HCT116 (cell line): ENCODE measurements at regions not wholly inside any gene's neighbourhood (a gene's known extent, or its start where the extent isn't known, plus 50 kb on each side); places are given as distances from the start of the nearest gene placed in this dataset.
"Not testable (repeated sequence)": the region's sequence is repeated elsewhere in the genome, so short reads cannot be mapped to it uniquely, and the experiment has no call there.

Experiments used
- ATAC-seq: fragments of 200-7000 bp; cut with Tn5 transposase; 2 replicates; pipeline ENCODE4 v1.9.1; 2020; ENCODE audit warnings: mild to moderate bottlenecking, moderate library complexity
- BruUV-seq: library from RNA; stranded (reverse); fragments of 400-500 nt; replicated peaks from 2 replicates; lab custom pipeline; 2021; lab: Mats Ljungman, UMichigan
- CTCF ChIA-PET: fragments of 300-600 bp; sonication (Branson Sonifier 250); formaldehyde crosslinking; loops from one replicate; lab custom pipeline; 2021; ENCODE audit warnings: antibody characterized with exemption; lab: Charles Lee
- POLR2A ChIA-PET: fragments of 300-600, 350-600 bp; sonication (Branson Sonifier 250); formaldehyde crosslinking; loops from one replicate; lab custom pipeline; 2021; ENCODE audit warnings: antibody characterized with exemption; lab: Charles Lee
- RAD21 ChIA-PET, 2 experiments: fragments of 300-600 bp; sonication (Branson Sonifier 250); formaldehyde crosslinking; loops; one replicate each; lab custom pipeline; 2023; ENCODE audit warnings: low total read pairs in 2 of 2; ENCODE audit not compliant: uncharacterized antibody in 2 of 2, unreplicated experiment in 2 of 2, low non-redundant PET in 1 of 2; lab: Charles Lee
- DNase-seq: peaks from one replicate; pipeline ENCODE4 v3.0.0-alpha.2; 2010; ENCODE audit warnings: low read depth, low spot score
- H2AFZ ChIP-seq: fragments of 200-600 bp; shearing (Covaris generic), sonication (generic); 2 replicates; pipeline ENCODE4 v1.6.1; 2017; ENCODE audit warnings: low read depth, mixed run types, mixed read lengths, antibody characterized with exemption, low read length; ENCODE audit not compliant: poor library complexity, severe bottlenecking
- H3K27ac ChIP-seq: 2 replicates; pipeline ENCODE4 v1.5.1; 2012; ENCODE audit warnings: low read depth, low read length
- H3K27me3 ChIP-seq: fragments of 200-600 bp; sonication (generic); 2 replicates; pipeline ENCODE4 v1.6.1; 2016; ENCODE audit warnings: mixed run types, low read length, mixed read lengths; ENCODE audit not compliant: insufficient read depth
- H3K36me3 ChIP-seq, 2 experiments: fragments of 200-500 bp in 1 of 2; fragments of 200-600 bp in 1 of 2; sonication (Bioruptor generic) in 1 of 2; sonication (generic) in 1 of 2; 2 replicates each; pipeline versions ENCODE4 v1.5.1 to v1.6.1; 2014 to 2016; ENCODE audit warnings: low read length in 2 of 2, inconsistent platforms in 1 of 2, mixed read lengths in 1 of 2, mixed run types in 1 of 2; ENCODE audit not compliant: insufficient read depth in 2 of 2, control insufficient read depth in 1 of 2
- H3K4me1 ChIP-seq, 2 experiments: fragments of 200-600 bp in 1 of 2; sonication (generic) in 1 of 2; 2 replicates each; pipeline versions ENCODE4 v1.5.1 to v1.6.1; 2012 to 2017; ENCODE audit warnings: low read length in 2 of 2, inconsistent platforms in 1 of 2, mild to moderate bottlenecking in 1 of 2, mixed read lengths in 1 of 2, mixed run types in 1 of 2, moderate library complexity in 1 of 2; ENCODE audit not compliant: insufficient read depth in 2 of 2, control insufficient read depth in 1 of 2
- H3K4me2 ChIP-seq: fragments of 200-600 bp; sonication (generic); 2 replicates; pipeline ENCODE4 v1.6.1; 2017; ENCODE audit warnings: mixed run types, low read length, mixed read lengths
- H3K4me3 ChIP-seq, 2 experiments: fragments of 200-600 bp in 1 of 2; sonication (generic) in 1 of 2; replicated peaks in 1 of 2; 2 replicates each; pipeline ENCODE4 v1.5.1; 2011 to 2016; ENCODE audit warnings: low read length in 2 of 2, control low read depth in 1 of 2, low read depth in 1 of 2, mild to moderate bottlenecking in 1 of 2, mixed read lengths in 1 of 2, mixed run types in 1 of 2
- H3K79me2 ChIP-seq: fragments of 200-600 bp; sonication (generic); 2 replicates; pipeline ENCODE4 v1.6.1; 2017; ENCODE audit warnings: mild to moderate bottlenecking, mixed run types, low read length, moderate library complexity, mixed read lengths; ENCODE audit not compliant: insufficient read depth
- H3K9ac ChIP-seq: fragments of 200-600 bp; sonication (generic); 2 replicates; pipeline ENCODE4 v1.6.1; 2016; ENCODE audit warnings: low read length, mixed read lengths
- H3K9me2 ChIP-seq: fragments of 200-600 bp; sonication (generic), shearing (Covaris generic); 2 replicates; pipeline ENCODE4 v1.6.1; 2017; ENCODE audit warnings: mixed run types, mild to moderate bottlenecking, moderate library complexity; ENCODE audit not compliant: insufficient read depth
- H3K9me3 ChIP-seq, 2 experiments: fragments of 200-500 bp in 1 of 2; fragments of 200-600 bp in 1 of 2; sonication (Bioruptor generic) in 1 of 2; sonication (generic) in 1 of 2; 2 replicates each; pipeline ENCODE4 v1.6.1; 2014 to 2017; ENCODE audit warnings: low read length in 2 of 2, mixed read lengths in 2 of 2, inconsistent platforms in 1 of 2, low read depth in 1 of 2, mild to moderate bottlenecking in 1 of 2, mixed run types in 1 of 2, moderate library complexity in 1 of 2; ENCODE audit not compliant: control insufficient read depth in 1 of 2, insufficient read depth in 1 of 2
- H4K20me1 ChIP-seq: fragments of 200-600 bp; sonication (generic), shearing (Covaris generic); 2 replicates; pipeline ENCODE4 v1.6.1; 2017; ENCODE audit warnings: mixed run types, mild to moderate bottlenecking, moderate library complexity; ENCODE audit not compliant: insufficient read depth
- EZH2 ChIP-seq: fragments of 200-600 bp; sonication (generic); IDR thresholded peaks from 2 replicates; pipeline ENCODE4 v1.6.1; 2017; ENCODE audit warnings: antibody characterized with exemption, mixed run types
- JUND ChIP-seq: IDR thresholded peaks from 2 replicates; pipeline ENCODE4 v1.6.1; 2012
- SIN3A ChIP-seq: IDR thresholded peaks from 2 replicates; pipeline ENCODE4 v1.6.1; 2012; ENCODE audit warnings: low read depth
- ZFX ChIP-seq: fragments of 450-650 bp; IDR thresholded peaks from 2 replicates; pipeline ENCODE4 v1.6.1; 2017
- intact Hi-C: fragments of 100-400 bp; cut with micrococcal nuclease; formaldehyde crosslinking; loops from 2 replicates; pipeline ENCODE4 v1.10.0; 2022
- TF ChIP-seq, protein P1 (sequence below): IDR thresholded peaks from 2 replicates; pipeline ENCODE4 v1.6.1; 2012; ENCODE audit warnings: low read depth

DNA sequence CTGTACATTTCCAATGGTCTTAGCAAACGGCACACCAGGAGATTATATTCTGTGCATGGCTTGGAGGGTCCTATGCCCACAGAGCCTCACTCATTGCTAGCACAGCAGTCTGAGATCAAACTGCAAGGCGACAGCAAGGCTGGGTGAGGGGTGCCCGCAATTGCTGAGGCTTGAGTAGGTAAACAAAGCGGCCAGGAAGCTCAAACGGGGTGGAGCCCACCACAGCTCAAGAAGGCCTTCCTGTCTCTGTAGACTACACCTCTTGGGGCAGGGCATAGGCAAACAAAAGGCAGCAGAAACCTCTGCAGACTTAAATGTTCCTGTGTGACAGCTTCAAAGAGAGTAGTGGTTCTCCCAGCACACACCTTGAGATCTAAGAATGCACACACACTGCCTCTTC lies 91.3 kb downstream of the OR4A5 start:
- H3K9me3 ChIP-seq: peaks cover 16 to 19% of the 10 kb centered on the region in 2 experiments; a peak in 2 of 4 replicates
- H3K27ac ChIP-seq, H4K20me1 ChIP-seq, H3K9me2 ChIP-seq, H3K36me3 ChIP-seq, H3K4me3 ChIP-seq, RAD21 ChIA-PET, H3K4me2 ChIP-seq, DNase-seq, H3K27me3 ChIP-seq, BruUV-seq, H3K4me1 ChIP-seq, H3K9ac ChIP-seq, POLR2A ChIA-PET, H2AFZ ChIP-seq, H3K79me2 ChIP-seq, CTCF ChIA-PET, ATAC-seq, intact Hi-C loops: not testable (repeated sequence)

DNA sequence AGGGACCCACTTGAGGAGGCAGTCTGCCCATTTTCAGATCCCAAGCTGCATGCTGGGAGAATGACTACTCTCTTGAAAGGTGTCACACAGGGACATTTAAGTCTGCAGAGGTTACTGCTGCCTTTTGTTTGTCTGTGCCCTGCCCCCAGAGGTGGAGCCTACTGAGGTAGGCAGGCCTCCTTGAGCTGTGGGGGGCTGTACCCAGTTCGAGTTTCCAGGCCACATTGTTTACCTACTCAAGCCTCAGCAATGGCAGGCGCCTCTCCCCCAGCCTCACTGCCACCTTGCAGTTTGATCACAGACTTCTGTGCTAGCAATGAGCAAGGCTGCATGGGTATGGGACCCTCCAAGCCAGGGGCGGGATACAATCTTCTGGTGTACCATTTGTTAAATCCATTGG lies 126.0 kb downstream of the OR4A5 start:
- ChIA-PET RAD21 (no interaction called here), CTCF (no interaction called here)
- no peaks in the 10 kb centered on the region for H3K79me2 ChIP-seq
- DNase-seq: no peak
- no peak overlapping the region for H3K4me2 ChIP-seq
- no peak for ATAC-seq
- TF ChIP-seq ZFX: no peak
- TF ChIP-seq SIN3A: no peak
- TF ChIP-seq, protein P1, sequence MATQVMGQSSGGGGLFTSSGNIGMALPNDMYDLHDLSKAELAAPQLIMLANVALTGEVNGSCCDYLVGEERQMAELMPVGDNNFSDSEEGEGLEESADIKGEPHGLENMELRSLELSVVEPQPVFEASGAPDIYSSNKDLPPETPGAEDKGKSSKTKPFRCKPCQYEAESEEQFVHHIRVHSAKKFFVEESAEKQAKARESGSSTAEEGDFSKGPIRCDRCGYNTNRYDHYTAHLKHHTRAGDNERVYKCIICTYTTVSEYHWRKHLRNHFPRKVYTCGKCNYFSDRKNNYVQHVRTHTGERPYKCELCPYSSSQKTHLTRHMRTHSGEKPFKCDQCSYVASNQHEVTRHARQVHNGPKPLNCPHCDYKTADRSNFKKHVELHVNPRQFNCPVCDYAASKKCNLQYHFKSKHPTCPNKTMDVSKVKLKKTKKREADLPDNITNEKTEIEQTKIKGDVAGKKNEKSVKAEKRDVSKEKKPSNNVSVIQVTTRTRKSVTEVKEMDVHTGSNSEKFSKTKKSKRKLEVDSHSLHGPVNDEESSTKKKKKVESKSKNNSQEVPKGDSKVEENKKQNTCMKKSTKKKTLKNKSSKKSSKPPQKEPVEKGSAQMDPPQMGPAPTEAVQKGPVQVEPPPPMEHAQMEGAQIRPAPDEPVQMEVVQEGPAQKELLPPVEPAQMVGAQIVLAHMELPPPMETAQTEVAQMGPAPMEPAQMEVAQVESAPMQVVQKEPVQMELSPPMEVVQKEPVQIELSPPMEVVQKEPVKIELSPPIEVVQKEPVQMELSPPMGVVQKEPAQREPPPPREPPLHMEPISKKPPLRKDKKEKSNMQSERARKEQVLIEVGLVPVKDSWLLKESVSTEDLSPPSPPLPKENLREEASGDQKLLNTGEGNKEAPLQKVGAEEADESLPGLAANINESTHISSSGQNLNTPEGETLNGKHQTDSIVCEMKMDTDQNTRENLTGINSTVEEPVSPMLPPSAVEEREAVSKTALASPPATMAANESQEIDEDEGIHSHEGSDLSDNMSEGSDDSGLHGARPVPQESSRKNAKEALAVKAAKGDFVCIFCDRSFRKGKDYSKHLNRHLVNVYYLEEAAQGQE: no peak
- no peak for TF ChIP-seq JUND
- TF ChIP-seq EZH2: no peak
- TF ChIP-seq, all 23 proteins: peak for 0
- H3K9ac ChIP-seq: no peak overlapping the region
- H4K20me1 ChIP-seq: no peaks in the 10 kb centered on the region
- H3K27me3 ChIP-seq: no peaks in the 10 kb centered on the region
- no peak overlapping the region for H3K27ac ChIP-seq
- no peaks in the 10 kb centered on the region for H3K36me3 ChIP-seq
- H2AFZ ChIP-seq: no peak overlapping the region
- intact Hi-C loops: no loop called here
- no peaks in the 10 kb centered on the region for H3K4me1 ChIP-seq
- H3K9me2 ChIP-seq: no peaks in the 10 kb centered on the region
- no peak overlapping the region for H3K4me3 ChIP-seq
- H3K9me3 ChIP-seq: peaks cover 24 to 38% of the 10 kb centered on the region in 2 experiments; a peak in 3 of 4 replicates
- POLR2A ChIA-PET: no interaction called here
- no TSS peak for BruUV-seq
